ENCODE measurements at regions not wholly inside any gene's neighbourhood (a gene's known extent, or its start where the extent isn't known, plus 50 kb on each side); places are given as distances from the start of the nearest gene placed in this dataset.
"Not testable (repeated sequence)": the region's sequence is repeated elsewhere in the genome, so short reads cannot be mapped to it uniquely, and the experiment has no call there.

- DNase-seq: no peak
These were observed 60.2 kb downstream of the TFPI2 start for GRCh38 chr7:93830141-93830925.

DNA sequence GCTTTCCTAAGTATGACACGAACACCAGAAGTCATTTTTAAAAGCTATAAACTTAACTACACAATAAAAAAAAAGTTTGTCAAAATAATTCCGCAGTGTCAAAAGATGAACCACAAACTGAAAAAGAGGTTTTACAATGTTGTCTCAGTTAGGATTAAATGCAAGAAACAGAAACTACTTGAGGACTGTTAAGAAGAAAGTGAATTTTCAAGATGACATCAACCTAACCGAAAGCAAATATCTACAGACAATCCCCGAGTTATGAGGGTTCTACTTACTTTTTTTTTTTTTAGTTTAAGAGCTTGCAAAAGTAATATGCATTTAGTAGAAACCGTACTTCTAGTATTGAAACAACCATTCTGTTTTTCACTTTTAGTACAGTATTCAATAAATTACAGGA, 62.3 kb downstream of the TFPI2 start:
- DNase-seq: no peak

- DNase-seq: no peak
These were observed 66.9 kb downstream of the TFPI2 start for GRCh38 chr7:93823621-93824020.

- no peak for DNase-seq
These were observed 69.1 kb downstream of the TFPI2 start for GRCh38 chr7:93821463-93821862.

GRCh38 chr7:93819699-93820098, 70.9 kb downstream of the TFPI2 start:
- DNase-seq: no peak

DNA sequence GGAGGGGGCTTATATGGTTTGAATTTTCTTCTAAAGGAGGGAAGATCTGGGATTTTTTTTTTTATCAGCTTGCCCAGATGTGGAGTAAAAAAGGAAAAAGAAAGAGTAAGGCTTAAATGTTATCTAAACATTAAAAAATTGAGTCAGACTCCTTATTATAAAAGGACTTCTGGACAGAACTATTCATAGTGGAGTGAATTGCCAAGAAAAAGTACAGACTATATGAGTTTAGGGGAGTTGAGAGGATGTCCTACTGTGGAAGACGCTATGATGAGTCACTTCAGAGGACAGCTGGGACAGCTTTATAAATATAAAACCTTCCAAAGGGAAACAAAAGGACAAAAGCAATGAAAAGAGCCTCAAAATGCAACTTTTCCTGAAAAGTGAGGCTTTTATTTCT, 73.0 kb downstream of the TFPI2 start:
- no peak for DNase-seq

DNA sequence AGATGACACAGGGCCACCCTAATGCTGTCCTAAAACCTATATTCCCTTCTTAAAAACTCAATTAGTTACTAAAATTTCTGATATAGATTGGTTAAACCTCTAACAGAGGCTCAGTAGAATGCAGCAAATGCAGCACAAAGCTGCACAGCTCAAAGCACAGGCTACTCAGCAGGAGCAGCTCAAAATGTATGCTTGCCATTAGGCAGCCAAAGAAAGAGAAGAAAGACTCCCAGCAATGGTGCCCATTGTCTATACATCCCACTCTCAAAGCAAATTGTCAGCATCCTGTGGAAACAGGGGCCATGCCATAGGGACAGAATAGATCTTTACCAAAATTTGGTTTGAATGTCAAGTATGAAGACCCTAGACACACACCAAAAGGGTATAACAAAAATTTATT, 73.5 kb downstream of the TFPI2 start:
- DNase-seq: no peak

- DNase-seq: no peak
These were observed 77.0 kb downstream of the TFPI2 start for GRCh38 chr7:93813514-93813913.

DNA sequence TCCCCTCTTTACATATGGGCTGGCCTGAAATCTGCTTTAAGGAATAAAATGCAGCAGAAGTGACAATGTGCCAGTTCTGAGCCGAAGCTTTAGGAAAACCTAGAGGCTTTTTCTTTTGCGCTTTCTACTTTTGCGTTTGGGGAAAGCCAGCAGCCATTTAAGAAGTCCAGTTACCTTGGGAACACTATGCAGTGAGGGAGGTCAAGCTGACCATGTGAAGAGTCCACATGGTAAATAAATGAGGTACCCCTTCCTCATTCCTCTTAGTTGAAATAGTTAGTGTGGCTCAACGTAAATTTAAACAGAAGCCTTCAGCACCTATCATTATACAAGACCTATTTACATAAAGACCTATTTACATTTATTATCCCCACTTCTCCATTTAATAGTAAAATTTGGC, 78.5 kb downstream of the TFPI2 start:
- no peak for DNase-seq

GRCh38 chr7:93811198-93811597, 79.4 kb downstream of the TFPI2 start:
- DNase-seq: no peak

DNA sequence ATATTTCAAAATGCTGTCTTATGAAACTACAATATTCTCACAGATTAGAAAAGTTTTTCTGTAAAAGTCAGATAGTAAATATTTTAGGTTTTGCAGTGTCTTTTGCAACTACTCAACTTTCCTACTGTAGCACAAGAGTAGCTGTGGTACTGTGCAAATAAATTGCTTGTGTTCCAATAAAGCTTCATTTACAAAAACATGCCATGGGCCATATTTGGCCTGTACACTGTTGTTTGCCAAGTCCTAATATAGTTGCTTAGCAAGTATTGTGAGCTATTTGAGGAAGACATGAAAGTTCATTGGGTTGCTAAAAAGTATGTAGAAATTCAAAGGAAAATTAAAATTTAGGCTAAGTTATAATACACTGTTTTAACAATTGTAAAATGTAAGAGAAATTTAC, 80.0 kb downstream of the TFPI2 start:
- DNase-seq: no peak

GRCh38 chr7:93804726-93805125, 85.8 kb downstream of the TFPI2 start:
- DNase-seq: no peak

DNA sequence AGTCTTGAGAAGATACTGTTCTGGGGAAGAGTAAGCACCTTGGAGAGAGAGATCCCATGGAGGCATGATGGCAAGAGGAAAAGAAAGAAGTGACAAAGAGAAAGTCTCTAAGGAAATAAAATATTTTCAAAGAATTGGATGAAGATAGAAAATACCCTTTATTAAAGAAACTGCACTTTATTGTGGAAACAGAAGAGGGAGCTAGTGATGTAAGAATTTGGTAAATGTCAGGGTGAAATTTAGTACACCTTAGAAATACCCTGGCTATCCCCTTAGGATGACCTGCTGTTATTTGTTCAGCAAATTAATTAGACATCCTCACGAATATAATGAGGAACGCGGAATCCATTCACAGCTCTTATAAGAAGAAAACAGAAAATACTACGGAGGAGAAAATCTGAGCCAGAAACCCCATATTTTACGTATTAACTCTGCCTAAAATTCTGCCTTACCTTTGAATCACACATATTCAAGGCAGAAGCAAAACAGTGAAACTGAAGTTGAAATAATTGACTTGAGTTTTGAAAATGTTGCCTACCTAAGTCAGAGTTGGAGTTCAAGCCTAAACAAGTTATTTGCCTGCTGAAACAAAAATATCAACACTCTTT, 90.7 kb downstream of the TFPI2 start:
- DNase-seq: no peak

DNA sequence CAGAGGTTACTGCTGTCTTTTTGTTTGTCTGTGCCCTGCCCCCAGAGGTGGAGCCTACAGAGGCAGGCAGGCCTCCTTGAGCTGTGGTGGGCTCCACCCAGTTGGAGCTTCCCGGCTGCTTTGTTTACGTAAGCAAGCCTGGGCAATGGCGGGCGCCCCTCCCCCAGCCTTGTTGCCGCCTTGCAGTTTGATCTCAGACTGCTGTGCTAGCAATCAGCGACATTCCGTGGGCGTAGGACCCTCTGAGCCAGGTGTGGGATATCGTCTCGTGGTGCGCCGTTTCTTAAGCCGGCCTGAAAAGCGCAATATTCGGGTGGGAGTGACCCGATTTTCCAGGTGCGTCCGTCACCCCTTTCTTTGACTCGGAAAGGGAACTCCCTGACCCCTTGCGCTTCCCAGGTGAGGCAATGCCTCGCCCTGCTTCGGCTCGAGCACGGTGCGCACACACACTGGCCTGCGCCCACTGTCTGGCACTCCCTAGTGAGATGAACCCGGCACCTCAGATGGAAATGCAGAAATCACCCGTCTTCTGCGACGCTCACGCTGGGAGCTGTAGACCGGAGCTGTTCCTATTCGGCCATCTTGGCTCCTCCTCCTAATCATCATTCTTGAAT, 97.4 kb downstream of the TFPI2 start:
- DNase-seq: not testable (repeated sequence)

- no peak for DNase-seq
These were observed 111.4 kb downstream of the TFPI2 start for GRCh38 chr7:93779115-93779514.

DNA sequence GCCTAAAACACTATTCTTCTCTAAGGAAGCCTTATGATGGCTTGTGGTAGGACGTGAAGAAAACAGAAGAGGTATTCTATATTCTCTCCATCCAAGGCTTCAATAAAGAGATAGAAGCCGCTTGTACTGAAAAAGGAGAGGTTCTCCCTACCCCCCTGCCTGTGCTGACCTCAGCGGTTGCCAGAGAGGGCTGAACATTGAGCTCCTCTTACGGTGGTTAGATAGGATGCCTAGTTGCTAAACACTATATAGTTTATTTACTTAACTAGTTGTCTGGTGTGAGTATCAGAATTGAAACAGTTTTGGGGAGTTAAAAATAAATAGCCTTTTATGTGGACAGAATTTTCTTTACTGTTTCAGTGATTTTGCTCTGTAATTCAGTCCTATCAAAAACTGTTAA, 112.2 kb downstream of the TFPI2 start:
- no peak for DNase-seq

GRCh38 chr7:93773446-93773845, 117.1 kb downstream of the TFPI2 start:
- no peak for DNase-seq

DNA sequence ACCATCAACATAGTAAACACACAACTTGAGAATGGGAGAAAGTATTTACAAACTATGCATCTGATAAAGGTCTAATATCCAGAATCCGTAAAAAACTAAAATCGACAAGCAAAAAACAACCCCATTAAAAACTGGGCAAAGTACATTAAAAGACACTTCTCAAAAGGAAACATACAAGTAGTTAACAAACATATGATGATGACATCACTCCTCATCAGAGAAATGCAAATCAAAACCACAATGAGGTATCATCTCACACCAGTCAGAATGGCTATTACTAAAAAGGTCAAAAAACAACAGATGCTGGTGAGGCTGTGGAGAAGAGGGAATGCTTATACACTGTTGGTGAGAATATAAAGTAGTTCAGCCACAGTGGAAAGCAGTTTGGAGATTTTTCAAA, 125.1 kb downstream of the TFPI2 start:
- DNase-seq: no peak

- DNase-seq: no peak
These were observed 131.9 kb downstream of the TFPI2 start for GRCh38 chr7:93758631-93759030.

DNA sequence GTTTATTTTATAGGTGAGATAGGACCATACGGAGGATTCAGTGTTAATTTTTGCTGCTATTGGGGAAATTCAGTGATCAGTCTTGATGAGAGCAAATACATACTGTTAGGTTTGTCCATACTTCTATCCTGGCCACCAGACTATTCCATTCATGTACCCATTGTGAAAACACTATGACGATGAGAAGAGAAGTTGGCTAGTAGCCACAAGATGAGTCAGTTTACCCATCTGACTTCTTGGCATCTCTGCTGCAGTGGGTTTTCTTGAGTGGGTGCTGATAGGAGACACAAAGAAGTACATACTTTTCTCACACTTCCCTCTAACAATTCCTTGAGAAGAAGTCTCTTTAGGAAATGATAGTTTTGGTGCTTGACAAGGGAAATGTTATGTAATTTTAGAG, 133.1 kb downstream of the TFPI2 start:
- DNase-seq: no peak

DNA sequence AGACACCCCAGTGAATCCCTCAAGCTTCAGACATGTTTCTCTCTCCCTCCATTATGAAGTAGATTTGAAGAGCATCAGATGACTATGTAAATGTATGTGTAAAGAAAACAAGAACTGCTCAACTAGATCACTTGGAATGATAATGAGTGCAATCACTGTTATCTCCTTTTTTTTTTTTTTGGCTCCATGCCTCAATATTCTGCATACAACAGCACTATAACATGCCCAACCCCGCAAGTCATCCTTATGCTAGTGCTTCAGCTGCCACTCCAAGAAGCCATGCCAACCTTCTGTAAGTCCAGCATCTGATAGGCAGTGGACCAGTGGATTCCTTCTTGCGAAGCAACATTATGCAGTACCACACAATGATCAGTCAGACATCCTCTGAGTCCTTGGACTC, 133.7 kb downstream of the TFPI2 start:
- no peak for DNase-seq

DNA sequence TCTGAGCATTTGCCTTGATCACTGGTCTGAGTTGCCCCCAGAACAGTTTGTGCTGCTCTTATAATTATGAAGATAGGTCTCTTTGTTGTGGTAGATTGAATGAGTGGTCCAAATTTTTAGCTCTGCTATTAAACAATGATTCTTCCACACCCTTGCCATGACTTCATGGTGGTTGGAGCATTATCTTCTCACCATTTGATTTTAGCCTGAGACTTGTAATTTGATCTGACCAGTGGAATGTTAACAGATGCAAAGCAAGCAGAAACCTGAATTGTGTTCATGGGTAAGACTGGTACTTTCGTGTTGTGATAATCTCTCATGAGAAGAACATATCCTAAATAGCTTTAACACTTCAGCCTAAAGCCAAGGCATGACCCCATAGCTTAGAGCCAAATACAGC, 139.1 kb downstream of the TFPI2 start:
- DNase-seq: no peak

DNA sequence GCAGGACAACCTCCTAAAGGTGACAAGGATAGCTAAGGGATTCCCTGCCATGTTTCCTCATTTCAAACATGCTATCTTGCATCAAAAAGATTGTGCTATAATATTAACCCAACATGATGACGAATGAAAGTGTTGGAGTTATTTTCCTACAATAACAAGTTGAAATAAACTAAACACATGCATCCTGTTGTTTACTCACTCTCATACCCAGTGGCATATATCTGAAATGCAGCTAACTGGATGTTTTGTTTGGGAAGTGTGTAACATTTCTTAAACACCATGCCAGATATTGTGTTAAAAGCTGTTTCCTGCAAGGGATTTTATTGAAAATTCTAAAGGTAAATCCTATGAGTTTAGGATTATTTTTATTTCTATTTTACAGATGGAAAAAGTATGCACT, 139.6 kb downstream of the TFPI2 start:
- DNase-seq: no peak
